Hematopoietic multipotent progenitor cell treated with erythropoietin and hydrocortisone succinate and interleukin-3 and kit ligand, for 6 days (in vitro differentiated cells): ENCODE measurements at regions not wholly inside any gene's neighbourhood (a gene's known extent, or its start where the extent isn't known, plus 50 kb on each side); places are given as distances from the start of the nearest gene placed in this dataset.
"Not testable (repeated sequence)": the region's sequence is repeated elsewhere in the genome, so short reads cannot be mapped to it uniquely, and the experiment has no call there.

Experiments used
- DNase-seq: peaks from one replicate; pipeline ENCODE4 v3.0.0-alpha.2; 2015

- not testable (repeated sequence) for DNase-seq
Measured at GRCh38 chr13:109934520-109934919, 148.1 kb upstream of the IRS2 start.

DNA sequence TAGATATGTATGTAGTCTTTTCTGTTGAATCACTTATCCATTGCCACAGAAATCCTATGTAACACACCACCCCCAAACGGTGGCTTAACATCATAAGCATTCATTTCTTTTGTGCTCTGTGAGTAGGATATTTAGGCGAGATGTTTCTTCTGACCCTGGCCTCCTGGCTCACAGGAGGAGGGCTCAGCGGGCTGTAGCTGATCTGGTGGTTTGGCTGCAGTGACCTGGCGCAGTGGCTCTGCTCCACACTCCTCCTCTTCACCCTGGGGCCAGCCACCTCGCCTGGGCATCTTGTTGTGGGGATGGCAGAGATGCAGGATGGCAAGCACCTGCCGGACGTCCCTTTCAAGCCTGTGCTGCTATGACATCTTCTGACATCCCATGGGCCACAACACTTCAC, 147.1 kb upstream of the IRS2 start:
- DNase-seq, result no peak

- DNase-seq, result no peak
Measured at GRCh38 chr13:109924376-109924775, 138.0 kb upstream of the IRS2 start.

DNA sequence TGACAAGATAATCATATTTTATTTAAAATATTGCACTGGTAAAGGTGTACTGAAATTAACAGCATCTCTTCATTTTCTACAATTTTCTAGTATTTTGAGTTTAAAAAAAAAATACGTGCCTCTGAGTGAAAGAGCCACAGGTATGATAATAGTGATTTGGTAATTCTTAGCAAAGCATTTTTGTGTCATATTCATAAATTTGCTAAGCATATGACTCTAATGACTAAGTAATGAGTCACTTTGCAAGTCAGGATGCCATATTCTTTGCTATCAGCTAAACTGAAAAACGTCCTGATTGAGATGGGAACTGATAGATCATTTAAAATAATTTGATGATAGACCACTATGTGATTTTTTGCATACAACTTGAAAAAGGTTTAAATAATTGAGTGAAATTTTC, 136.1 kb upstream of the IRS2 start:
- no peak for DNase-seq

DNA sequence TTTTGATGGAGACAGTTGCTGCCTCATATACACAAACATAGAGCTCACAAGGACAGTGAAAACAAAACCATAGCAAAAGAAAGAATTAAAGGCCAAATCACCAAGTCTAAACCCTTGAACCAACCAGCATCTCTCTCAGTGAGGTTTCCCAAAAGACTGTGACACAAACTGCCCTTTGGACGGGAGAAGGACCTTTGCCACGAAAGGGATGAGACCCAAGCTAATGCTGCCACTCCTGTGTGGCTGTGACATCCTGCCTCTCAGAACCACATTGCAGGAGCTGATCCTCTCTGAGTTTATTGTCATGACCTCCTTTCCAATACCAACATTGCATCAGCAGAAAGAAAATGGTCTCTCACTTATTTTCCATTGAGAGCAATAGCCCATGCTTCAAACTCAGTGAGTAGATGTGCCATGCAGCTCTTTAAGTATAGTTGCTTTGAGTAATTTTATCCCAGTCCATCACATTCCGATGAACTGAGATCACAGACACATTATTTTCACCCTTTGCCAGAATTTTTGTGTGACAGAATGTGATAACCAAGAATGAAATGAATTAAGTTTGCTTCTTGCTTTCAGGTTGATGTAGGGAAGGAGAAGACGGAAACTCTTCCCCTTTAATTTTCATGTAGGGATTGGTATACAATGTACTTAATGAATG, 133.5 kb upstream of the IRS2 start:
- DNase-seq, result no peak

DNA sequence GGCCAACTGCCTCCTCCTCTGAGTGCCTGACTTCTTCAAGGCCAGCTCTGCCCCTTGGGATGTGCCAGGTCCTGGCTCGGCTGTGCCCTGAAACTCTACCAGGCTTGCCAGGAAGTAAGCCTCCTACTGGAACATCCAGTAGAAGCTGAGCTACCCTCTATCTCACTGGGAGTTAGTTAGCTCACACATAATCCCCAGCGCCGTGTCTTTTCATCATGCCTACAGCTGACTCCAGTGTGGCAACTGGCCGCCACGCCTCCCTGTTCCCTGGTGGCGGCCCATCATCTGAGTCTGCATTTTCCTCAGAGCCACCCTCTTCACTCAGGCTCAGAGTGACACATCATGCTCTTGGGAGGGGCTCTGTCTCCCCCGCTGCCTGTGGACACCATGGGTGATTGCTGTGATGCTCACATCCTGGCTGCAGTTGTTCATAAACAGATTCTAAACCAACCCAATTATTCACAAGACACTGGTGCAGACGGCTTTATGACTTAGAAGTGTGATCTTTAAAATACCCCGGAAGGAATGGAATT, 131.9 kb upstream of the IRS2 start:
- no peak for DNase-seq

GRCh38 chr13:109917422-109917821, 131.0 kb upstream of the IRS2 start:
- no peak for DNase-seq

- DNase-seq, result no peak
Measured at GRCh38 chr13:109913936-109914510, 127.6 kb upstream of the IRS2 start.

DNA sequence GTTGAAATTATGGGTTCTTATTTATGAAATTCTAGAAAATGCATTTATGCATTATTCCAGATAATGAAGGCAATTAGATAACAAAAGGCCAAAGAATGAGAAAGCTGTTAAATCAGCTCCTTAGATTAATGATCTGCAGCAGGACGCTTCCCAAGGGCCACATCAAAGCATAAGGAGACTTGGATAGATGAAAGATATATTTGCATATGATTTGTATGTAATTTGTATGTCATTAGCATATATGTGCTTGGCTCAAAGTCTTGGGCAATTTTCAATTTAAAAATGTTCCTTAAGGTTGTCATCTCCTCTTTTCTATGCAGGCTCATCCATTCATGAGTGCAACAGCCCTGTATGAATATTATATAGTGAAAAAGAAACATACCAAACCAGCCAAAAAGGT, 126.8 kb upstream of the IRS2 start:
- DNase-seq, result no peak

DNA sequence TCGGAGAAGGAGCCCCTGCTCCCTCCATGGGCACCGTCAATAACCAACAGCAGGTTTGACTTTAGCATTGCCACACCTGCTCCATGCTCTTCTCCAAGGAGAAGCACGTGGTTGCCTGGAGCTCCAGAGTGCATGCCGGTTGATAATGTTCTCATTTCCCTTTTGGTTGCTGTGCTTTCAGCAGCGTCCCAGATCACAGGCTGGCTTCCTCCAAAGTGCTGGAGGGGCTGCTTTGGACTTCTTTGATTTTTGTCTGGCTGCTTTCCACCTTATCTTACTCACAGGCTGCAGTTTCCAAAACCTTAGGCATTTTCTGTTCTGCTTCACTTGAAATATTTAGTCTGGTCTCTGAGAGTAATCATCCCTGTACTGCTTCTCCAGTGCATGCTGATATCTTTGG, 123.8 kb upstream of the IRS2 start:
- DNase-seq, result no peak

GRCh38 chr13:109906976-109907375, 120.6 kb upstream of the IRS2 start:
- DNase-seq, result no peak

DNA sequence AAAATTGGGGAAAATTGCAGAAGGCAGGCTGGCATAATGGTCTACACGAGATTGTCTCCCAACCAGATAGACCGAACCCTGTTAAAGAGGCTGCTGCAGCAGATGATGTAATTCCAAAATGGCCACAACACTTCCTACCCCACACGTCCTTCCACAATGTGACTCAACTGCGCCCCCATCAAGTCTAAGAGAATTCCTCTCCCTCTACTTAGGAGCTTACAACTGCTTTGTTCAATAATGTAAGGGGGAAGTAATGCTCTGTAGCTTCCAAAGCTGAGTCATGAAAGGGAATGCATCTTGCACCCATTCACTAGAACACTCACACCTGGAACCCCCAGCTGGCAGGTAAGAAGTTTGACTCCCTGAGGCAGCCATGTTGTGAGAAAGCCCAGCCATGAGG, 117.8 kb upstream of the IRS2 start:
- peak; percentile 19 for DNase-seq

DNA sequence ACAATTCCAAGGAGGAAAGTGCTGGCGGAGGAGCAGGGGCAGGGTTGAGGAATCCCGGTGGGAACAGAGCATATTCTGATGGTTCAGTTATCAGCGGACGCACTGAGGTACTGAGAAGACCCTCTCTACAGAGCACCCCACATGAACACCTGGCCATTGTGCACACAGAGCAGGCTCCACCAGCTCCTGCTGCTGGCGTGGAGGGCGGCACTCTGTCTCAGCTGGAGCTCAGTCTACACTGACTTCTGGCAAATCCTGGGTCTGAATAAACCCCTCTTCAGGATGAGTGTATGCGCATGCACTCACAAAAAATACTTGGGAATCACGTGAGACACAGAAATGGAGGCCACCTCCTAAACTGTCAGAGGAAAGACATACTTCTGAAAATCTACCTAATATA, 114.4 kb upstream of the IRS2 start:
- DNase-seq, result no peak

DNA sequence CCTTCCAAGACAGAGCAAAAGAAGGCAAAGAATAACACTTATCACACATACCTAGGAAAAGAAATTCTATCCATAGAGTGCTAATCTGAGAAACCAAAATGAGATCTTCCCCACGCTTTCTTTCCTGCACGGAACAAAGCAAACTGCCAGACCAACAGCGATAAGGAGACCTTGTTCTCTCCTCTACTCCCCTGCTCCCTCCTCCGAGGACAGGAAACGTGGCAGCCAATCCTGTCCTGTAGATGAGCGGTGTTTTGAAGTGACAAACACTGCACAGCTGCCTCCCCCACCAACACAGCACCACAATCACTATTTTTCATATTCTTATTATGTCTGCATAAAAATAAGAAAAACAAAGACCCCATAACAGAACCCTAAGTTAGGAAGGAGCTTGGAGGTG, 113.9 kb upstream of the IRS2 start:
- DNase-seq, result no peak

DNA sequence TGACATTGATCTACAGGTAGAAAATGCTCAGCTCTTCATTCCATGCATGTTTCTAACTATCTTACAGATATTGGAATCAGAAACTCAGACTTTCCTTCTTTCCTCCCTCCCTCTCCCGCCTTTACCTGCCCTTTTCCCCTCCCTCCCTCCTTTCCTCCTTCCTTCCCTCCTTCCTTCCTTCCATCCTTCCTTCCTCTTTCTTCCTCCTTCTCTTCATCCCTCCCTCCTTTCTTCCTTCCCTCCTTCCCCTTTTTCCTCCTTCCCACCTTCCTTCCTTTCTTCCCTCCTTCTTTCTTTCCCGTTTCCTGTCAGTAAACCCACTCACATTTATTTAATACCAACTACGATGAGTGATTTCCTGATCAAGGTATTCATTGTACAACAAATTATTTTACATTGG, 113.4 kb upstream of the IRS2 start:
- no peak for DNase-seq

- DNase-seq, result no peak
Measured at GRCh38 chr13:109899316-109899715, 112.9 kb upstream of the IRS2 start.

GRCh38 chr13:109897988-109898624, 111.7 kb upstream of the IRS2 start:
- DNase-seq, result no peak

GRCh38 chr13:109892101-109892500, 105.7 kb upstream of the IRS2 start:
- no peak for DNase-seq

GRCh38 chr13:109885235-109885634, 98.9 kb upstream of the IRS2 start:
- no peak for DNase-seq

GRCh38 chr13:109884462-109884861, 98.1 kb upstream of the IRS2 start:
- no peak for DNase-seq

DNA sequence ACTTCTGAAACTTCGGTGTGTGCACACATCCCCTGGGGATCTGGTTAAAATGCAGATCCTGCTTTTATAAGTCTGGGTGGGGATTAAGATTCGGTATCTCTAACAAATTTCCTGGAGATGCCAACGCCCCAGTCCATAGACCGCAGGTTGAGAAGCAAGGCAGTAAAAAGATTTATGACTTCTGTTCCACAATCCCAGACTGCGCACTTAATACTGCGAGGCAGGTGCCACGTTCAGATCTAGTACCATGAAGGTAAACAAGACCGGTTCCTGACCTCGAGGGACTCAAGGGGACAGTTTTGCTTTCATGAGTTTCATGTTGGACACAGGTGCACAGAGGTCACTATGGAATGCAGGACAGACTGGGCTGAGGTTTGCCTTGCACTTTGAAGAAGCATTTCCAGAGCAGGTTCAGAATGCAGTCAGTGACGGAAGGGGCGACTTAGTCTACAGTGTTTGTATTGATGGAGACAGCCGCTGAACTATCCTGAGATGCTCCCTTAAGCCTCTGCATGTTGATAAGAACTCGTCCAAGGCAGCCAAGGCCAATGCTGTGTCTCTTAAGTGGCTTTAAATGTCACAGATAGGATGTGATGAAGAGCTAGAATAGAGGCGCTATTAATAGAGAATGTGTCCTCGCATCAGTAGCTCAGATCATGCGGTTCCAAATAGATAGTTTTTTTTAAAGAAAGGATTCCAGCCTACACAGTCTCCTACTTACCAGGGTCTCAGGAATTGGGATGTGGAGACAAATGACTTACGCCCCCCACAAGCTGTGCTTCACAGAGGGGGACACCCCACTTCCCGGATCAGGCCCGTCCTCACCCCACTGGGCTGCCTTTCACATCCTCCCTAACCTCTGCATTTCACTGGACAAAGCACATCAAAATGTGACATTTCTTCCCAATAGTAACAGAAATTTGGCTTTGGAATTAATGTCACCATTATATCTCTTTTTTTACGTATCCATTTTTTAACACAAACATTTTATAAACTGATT, 97.1 kb upstream of the IRS2 start:
- DNase-seq, result no peak

DNA sequence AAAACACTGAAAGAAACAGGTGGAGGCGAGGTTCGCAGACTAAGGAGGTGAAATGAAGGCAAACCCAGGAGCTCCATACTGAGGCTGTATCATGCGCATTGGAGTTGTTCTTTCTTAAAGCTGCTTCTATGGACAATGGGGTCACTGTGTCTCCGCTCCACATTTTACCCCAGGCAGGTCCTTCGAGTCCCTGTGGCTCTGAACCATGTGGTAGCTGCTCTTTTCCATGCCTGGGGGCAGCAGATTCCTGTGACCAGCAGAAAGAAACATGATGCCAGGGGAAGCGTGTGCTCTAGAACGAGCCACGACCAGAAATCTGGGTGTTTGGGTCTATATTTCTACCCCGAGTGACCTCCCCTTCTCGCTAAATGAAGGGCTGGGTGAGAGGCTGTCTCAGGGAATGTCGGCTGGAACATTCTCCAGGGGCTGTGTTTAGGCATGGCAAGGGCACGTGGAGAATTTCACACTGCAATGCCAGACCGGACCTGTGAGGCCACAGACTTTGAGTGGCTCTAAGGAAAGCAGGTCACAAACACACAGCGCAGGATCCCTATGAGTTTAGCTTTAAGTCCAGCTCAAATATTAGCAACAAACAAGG, 95.7 kb upstream of the IRS2 start:
- DNase-seq, result no peak

DNA sequence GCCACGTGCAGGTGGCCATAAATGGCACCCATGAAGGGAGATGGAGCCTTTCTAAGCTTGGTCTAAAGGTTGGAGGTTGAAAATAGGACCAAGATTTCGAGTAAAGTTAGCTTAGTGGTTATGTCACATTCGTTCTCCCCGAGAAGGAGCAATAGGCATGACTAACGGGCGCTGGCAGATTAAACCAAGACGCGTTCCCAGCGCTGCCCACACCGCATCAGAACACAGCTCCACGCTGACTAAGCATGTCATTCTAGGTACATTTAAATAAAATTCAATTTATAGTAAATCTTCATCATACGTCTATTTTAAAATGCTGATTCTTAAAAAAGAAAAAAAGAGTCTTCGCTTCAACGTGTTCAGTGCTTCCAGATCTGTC, 95.0 kb upstream of the IRS2 start:
- no peak for DNase-seq
